ENCODE measurements at regions not wholly inside any gene's neighbourhood (a gene's known extent, or its start where the extent isn't known, plus 50 kb on each side); places are given as distances from the start of the nearest gene placed in this dataset.

DNA sequence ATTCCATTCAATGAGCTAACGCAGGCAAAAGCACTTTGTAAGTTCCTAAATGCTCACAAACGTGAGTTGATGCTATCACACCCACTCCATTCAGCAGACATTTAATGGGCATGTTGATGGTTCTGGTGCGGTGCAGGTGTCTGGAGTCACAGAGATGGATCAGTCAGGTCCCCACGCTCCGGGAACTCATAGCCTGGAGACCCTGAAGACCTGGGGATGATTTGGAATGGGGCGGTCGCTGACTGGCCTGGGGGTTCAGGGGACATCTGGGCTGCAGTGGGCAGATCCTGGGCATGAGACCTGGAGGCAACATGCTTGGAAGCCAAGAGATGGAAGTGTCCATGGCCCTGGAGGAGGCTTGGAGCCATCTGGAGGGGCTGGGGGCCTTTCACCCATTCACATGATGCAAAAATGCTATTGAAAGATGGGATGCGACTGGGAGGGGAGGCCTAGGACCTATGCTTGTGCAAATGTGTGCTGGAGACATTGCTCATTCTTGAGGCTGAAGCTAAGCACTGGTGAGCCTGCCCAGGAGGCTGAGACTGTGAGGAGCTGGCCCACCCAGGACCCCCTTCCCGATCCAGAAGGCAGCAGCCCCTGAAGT, 522.6 kb downstream of the GLRX3 start:
- DNase-seq, result no peak

DNA sequence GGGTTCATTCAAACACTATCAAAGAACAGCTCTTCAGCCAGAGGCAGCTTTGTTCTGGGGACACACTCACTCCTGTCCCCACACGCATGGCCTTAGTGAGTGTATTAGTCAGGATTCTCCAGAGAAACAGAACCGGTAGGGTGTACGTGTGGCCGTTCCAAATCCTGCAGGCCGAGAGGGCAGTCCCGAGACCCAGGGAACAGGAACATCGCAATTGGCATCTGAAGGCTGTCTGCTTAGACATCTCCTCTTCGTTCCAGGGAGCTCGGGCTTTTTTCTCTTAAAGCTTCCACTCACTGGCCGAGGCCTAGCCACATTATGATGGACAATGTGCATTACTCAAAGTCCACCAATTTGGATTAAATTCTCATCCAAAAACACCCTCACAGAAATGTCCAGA, 523.3 kb downstream of the GLRX3 start:
- no peak for DNase-seq

DNA sequence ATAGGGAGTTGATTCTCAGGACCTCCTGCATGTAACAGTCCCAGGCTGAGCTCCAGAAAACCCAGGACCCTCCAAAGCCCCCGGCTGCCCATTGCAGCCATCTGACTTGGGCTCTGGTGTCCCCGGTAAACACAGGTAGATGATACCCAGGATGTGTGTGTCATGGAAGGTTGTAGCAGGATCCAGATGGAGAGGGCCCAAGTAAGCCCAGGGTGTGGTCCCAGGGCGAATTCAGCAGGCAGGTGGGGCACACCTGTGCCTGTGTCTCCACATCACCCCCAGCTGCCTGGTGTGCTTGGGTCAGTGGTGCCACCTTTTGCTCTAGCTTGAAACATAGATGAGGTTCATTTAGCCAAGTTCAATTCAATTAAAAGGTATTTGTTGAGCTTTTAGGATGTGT, 524.1 kb downstream of the GLRX3 start:
- DNase-seq, result no peak

DNA sequence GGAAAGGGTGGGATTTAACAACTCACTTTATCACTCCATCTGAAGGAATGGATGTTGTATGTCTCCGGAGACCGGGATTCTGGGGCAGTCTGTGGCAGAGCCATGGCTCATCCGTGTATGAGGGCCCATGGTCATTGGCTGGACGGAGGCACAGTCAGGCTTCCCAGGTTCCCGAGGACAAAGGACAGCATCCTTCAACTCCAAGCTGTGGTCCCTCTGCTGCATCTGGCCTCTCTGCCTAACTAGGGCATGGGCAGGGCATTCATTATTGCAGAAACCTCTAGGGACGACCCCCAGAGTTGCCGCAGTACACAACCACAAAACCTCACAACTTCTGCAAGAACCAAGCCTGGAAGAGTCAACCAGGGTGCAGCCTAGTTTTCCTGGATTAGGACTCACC, 525.2 kb downstream of the GLRX3 start:
- no peak for DNase-seq

DNA sequence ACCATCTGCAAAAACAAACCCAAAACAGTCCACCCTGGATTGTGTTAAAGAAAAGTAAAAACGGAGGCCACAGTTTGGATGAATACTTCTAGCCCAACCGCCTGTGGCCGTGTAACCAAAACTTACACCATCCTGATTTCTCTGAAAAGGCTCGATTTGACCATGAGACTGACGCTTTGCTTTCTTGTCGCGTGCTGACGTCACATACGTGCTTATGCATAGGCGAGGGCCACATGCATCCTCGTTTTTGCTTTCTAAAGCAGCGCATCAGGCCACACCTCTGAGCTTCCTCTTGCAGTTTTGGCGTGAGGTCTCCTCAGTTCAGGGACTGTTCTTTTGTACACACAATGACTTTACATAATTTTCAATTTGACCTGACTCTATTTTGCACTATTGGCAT, 526.6 kb downstream of the GLRX3 start:
- DNase-seq, result no peak

DNA sequence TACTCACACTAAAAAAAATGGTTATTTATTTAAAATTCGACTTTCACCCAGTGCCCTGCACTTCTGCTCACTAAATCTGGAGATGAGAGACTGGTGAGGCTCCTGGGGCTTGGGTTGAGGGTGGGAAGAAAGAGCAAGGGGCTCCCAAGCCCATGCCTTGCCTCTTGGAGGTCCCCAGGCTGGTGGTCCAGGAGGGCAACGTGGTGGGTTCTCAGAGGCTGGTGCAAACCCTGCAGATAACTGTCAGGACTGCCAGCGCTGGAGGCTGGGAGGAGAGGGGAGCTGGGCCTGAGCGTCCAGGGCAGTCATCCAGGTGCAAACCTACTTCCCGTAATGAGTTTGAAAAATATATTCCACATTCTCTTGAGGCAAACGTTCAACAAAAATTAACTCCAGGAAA, 528.3 kb downstream of the GLRX3 start:
- DNase-seq, result no peak

DNA sequence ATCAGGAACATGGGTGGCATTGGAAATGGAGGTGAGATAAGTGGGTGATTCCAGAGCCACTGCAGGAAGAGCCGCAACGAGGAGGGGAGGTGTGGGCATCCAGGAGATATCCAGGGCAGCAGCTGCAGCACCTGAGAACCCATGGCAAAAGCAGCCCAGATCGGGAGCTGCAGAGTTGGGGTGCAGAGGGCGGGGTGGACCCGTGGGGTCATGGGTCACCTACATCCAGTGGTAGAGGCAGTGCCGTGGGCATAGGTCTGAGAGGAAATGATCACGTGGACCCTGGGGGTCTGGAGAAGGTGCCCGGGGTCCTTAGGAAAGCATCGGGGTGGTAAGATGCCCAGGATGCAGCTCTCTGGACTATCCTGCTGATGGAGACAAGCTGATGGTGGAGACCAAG, 530.0 kb downstream of the GLRX3 start:
- no peak for DNase-seq

DNA sequence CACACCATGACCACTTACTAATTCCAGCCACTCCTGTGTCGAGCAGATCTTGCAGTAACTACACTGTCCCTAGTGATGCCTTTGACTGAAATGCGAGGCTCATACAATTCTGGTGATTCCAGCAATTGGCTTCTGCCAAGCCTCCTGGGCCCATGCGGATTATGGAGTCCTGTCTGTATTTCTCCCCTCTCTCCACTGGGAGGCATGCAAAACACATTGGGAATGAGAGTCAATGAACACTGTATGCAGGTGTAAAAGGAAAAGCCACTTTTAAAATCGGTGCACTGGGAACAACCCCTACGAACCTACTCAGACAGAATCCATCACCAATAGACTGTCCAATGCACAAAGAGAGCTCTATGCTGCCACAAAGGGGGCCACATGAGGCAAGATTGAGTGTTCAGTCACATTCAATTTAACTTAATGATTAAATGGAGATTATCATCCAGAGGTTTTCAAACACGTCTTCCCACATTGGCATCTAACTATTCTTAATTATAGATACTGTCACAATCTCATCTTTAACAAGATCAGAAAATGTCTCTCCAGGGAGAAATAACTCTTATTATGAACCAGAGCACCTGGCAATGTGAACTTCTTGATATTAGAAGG, 550.6 kb downstream of the GLRX3 start:
- no peak for DNase-seq

DNA sequence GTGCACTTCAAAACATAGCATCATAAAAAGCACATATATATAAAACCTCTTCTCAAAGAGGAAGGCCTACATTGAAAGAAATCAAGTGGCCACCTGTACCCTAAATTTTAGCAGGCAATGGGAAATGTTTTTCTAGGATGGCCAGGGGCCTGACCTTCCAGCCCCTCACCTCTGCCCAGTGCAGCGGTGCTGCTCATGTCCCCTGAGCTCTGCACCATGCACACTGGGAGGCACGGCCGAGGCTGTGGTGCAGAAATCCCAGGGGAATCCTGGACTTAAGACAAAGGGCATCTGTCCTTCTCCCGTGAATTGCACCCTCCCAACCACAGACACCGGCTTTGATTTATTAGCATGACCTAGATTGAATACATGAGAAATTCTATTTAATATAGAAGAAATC, 551.4 kb downstream of the GLRX3 start:
- DNase-seq, result no peak

DNA sequence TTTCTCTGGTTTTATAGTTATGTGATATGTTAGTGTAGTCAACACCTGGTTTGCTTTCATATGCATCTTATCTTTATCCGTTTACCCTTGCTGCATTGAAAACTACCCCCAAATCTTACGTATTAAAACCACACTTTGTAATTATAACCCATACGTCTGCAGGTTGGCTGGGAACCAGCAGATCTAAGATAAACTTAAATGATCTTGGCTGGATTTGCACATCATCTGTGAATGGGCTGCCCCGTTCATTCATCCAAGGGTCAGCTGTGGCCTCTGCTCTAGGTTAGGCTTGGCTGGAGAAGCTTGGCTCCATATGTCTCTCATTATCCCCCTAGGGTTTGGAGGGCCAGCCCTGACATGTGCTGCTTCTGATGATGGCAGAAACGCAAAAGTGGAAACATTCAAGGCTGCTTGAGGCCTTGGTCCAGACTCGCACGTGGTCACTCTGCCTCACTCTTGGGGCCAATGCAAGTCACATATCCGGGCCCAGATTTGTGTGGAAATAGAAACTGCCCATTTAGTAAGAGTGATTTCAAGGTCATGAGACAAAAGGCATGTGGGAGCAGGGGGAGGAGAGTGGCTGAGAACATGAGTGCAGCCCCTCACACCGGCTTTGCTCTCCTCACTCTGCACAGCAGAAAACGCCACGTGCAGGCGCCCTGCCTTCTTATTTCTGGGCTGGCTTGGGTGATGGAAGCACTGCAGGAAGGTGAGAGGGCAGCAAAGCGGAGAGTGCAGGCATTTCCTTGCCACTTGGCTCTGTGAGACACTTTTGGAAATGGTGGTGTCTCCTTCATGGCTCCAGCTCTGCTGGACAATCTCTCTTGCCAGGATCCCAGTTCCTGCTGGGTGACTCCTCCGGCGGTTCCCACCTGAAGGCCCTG, 553.8 kb downstream of the GLRX3 start:
- no peak for DNase-seq

DNA sequence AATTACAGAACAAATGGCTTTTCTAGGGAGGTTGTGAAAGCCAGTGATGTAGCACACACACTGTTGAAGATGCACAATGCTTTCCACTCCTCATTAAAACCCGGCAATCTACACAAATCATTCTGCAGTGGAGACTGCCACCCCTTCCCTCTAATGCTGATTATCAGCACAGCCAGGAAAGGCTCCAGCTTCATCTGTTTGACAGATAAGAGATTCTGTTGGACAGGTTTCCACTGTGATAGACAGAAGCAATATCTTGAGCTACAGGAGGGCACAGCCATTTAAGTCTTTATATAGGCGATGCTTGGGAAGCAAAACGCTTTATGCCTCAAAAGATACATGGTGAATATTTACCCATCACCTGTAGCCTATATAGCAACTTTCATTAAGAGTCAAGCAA, 555.6 kb downstream of the GLRX3 start:
- no peak for DNase-seq

DNA sequence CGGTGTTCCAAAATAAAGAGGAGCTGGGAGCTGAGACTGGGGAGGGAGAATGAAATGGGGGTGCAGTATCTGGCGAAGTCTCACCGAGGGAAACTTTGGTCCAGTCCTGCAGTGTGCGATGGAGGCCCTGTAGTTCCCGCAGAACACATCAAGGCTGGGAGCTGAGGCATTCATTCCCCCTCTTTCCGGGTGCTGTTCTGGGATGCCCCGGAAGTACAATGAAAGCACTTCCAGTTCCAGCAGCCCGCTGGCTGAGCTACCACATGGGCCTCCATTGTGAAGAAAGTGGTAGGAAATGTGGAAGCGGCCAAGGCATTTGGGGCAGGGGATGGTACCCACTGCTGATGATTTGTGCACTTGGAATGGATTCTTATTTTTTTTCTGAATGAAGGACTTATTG, 560.7 kb downstream of the GLRX3 start:
- no peak for DNase-seq

DNA sequence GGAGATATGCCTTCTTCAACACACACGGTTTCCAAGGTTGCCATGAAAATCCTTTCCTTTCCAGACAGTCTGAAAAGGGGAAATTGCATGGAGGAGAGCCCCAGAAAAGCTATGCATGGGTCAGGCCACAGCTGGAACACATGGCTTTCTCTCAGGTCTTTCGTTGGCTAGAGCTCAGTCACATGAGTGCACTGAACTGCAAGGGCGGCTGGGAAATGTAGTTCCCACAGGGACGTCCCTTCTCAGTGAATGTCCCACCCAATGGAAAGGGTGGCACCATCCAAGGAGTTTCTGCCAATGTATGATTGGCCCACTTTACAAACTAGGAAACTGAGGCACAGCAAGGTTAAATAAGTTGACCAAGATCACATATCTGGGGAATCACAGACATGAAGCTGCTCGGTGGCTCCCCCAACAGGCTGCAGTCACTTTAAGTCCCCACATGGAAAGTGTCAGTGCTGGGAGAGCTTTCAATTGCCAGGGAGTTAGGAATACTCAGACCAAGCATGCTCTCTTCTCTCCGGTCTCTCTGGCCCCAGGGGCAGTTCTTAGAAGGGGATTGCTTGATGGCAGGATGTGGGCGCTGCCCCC, 571.3 kb downstream of the GLRX3 start:
- DNase-seq, result no peak

DNA sequence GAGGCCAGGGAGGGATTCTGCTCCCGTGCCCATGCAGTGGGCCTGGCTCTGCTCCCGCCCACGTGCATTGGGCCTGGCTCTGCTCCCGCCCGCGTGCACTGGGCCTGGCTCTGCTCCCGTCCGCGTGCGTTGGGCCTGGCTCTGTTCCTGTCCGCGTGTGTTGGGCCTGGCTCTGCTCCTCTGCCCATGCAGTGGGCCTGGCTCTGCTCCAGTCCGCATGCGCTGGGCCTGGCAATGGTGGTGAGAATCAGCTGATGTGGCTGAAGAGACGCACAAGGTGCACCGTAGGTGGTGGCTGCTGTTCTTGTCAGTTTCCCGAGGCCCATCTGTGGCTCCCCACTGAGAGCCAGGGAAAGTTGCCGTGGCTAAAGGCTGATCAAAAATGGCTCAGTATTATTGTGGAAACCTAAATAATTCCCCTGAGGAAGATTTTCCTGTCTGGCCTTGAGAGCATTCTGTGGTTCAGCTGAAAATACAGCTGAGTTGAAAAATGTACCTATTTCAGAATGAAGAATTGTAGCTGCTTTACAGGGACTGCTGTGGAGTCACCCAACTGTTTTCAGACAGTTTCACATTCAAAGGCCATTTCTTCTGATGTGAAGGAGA, 572.4 kb downstream of the GLRX3 start:
- no peak for DNase-seq

DNA sequence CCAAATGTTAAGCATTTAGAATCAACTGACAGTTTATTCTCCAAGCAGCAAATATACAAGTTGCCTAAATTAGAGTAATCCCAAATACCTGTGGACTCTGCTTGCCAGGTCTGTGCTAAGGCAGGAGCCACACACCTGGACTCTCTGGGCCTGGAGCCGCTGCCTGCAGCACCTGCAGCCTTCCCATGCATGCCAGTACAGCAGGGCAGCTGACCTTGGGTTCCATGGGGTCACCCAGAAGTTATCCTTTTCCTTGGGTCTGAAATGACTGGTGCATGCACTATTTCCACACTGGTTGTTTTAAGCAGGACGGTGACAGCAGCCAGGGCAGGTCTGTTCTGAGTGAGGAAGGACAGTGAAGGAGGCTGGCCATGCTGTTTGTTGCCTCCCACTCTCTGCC, 573.2 kb downstream of the GLRX3 start:
- no peak for DNase-seq

DNA sequence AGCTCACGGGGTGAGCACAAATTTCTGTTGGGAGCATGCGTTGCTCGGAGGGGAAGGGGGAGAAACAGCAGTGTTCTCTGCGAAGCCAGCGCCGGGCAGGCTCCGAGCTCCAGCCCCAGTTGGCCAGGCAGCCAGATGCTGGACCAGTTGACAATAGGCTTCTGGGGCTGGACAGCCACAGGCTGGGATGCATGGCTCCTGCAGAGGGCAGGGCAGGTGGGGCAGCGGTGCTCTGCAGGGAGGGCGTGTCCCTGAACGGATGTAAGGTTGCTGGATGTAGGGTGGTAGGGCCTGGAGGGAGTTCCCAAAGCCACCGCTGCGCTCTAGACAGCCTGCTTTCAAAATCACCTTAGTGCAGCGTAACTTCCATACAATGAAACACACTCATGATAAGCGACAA, 574.9 kb downstream of the GLRX3 start:
- DNase-seq, result no peak

DNA sequence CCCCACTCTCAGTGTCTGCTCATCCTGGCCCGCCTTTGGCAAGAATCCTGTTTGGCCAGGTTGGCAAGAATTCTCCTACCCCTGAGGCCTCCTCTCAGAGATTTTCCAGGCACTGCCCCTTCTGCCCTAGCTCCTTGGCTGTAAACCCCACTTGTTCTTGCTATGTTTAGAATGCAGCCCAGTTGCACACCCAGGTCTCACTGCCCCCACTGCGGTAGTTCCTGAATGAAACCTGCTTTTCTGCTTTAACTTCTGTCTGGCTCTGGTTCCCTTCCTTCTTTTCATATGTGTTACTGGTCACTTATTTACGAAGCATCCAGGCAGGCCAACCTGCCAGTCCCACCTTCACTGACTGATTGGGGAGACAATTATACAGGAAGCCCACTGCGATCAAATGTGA, 576.9 kb downstream of the GLRX3 start:
- peak; percentile 12 to 26 for DNase-seq

DNA sequence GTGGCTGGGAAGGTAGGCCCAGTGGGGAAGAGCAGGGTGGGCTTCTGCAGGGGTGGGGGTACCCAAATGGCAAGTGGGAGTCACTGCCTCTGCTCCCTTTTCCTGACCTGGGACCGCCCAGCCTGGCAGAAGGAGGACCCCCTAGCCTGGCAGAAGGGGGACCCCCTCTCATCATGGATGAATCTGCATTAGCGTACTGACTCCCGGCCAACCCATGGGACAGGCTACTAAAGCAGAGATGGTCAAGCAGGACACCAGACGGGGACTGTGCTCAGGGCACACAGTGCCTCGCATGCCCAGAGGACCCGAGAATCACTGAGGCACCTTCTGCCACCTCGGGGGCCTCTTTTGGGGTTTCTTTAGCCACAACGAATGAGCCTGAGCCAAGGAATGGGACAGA, 577.5 kb downstream of the GLRX3 start:
- DNase-seq, result no peak

DNA sequence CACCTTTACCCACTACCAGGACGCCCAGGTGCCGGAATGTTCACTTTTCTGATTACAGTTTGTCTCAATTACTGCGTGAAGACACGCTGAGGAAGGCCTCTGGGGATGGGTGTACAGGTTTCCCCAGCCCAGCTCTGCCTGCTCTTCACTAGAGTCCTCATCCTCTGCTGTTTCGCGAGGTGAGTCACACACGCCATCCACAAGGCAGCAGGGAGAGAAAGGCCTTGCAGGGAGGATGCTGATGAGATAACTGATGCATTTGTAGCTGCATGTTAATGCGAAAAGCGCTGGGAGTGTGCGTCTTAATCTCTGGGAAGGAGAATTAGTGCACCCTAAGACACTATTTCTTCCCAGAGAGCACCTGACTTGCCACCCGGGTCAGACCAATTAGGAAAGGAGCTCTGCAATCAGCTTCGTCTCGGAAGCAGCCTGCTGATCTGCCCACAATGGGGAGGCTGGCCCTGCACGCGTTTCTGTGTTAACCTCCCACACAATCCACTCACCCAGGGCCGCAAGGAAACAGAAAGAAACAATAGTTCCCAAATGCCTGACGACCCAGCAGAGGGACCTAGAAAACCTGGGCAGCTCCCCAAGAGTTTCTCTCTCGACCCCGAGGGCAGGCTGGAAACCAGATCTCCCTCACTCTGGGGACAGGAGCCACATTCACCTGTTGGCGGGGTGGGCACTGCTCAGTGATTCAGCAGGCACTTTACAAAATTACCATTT, 578.7 kb downstream of the GLRX3 start:
- DNase-seq, result no peak

DNA sequence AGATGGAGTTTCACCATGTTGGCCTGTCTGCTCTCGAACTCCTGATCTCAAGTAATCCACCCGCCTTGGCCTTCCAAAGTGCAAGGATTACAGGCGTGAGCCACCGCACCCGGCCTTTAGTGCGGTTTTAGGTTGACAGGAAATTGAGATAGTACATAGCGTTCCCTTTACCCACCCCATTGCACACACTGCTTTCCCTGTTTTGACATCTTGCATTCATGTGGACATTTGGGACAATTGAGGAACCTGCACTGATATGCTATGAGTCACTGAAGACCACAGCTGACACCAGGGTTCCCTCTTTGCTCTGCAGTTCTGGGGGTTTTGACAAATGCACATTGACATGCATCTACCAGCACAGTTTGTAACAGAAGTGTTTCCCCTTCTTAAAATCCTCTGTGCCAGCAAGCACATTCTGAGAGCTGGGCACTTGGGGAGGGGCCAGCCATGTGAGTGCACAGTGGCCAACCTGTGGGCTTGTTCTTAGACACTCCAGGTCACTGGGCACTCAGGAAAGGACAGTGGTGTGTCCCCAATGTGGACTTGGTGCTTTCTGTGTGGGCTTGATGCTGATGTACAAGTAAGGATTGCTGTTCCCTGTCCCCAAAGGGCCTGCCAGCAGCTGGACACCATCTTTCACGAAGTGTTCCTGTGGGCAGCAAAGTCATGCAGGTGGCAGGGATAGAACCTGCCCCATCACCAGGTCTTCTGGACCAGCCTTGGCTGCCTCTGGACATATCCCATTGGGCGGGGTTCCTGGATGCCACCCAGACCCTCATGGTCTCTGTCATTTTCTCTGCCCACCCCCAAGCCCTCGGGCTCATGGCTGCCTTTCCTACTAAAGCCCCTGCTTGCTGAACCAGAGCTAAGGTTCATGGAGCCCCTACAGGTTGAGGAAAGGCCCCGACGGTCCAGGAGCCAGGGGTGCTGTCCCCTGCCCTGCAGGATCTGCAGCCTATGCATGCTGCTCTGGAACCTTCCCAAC, 579.8 kb downstream of the GLRX3 start:
- DNase-seq, result no peak

DNA sequence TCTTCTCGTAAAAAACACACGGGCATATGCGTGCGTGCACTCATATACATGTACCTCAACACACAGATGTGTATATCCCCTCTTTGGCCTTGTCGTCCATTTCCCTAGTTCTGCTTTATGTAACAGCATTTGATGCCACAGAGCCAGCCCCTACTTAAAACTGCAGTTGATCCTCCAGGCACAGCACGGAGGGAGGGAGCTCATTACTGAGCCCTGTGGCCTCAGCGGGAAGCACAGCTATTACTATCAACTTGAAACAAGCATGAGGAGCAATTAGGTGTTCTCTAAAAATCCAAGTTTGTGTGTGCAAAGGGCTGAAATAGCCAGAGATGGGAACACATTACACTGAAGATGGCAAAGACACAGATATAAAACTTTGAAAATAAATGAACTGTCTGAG, 580.9 kb downstream of the GLRX3 start:
- DNase-seq, result no peak
